ENCODE measurements at regions not wholly inside any gene's neighbourhood (a gene's known extent, or its start where the extent isn't known, plus 50 kb on each side); places are given as distances from the start of the nearest gene placed in this dataset.

DNA sequence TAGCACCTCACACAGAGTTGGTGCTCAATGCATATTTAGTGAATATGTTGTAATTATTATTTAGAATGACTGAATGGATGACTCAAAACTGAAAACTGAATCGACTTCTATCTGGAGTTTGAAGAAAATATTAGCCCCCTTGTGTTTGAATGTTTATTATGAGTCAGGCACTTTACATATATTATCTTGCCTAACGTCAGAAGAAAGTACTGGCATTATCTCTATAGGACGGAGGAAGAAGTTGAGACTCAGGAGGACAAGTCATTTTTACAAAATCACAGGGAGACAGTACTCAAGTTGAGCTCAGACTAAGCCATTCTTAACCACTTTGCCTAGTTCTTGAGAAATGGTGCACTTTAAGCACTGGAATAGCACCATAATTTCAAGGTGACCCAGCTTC lies 684.0 kb downstream of the UTRN start (continued):
- TF ChIP-seq USF2 (IDR thresholded peaks at IDR 0.05; ENCODE audit: low read length) (no peak), SRF (IDR thresholded peaks at IDR 0.05; ENCODE audit: low read depth, low read length) (no peak), POLR2AphosphoS5 (IDR thresholded peaks at IDR 0.05; ENCODE audit: low read depth, low read length) (no peak)

All from H1 (cell line).